Rectal smooth muscle tissue (tissue), 1 donor: ENCODE measurements at regions not wholly inside any gene's neighbourhood (a gene's known extent, or its start where the extent isn't known, plus 50 kb on each side); places are given as distances from the start of the nearest gene placed in this dataset.

ENCODE experiments used
- H3K27ac ChIP-seq: one replicate; pipeline ENCODE4 v1.7.0; 2013; ENCODE audit warnings: low read depth, low read length, inconsistent platforms
- H3K27me3 ChIP-seq: one replicate; pipeline ENCODE4 v1.7.0; 2013; ENCODE audit warnings: low read length; ENCODE audit not compliant: control insufficient read depth, insufficient read depth
- H3K36me3 ChIP-seq: one replicate; pipeline ENCODE4 v1.7.0; 2013; ENCODE audit warnings: low read length; ENCODE audit not compliant: control insufficient read depth, insufficient read depth
- H3K4me1 ChIP-seq: one replicate; pipeline ENCODE4 v1.7.0; 2013; ENCODE audit warnings: low read length; ENCODE audit not compliant: control insufficient read depth, insufficient read depth
- H3K4me3 ChIP-seq: one replicate; pipeline ENCODE4 v1.7.0; 2013; ENCODE audit warnings: low read length
- H3K9ac ChIP-seq: one replicate; pipeline ENCODE4 v1.7.0; 2013; ENCODE audit warnings: low read length

GRCh38 chr2:7667260-7667757 lies 750.1 kb downstream of the RNF144A start:
- H3K36me3 ChIP-seq: no peaks in the 10 kb centered on the region
- H3K4me1 ChIP-seq: no peaks in the 10 kb centered on the region
- no peaks in the 10 kb centered on the region for H3K27me3 ChIP-seq
- H3K4me3 ChIP-seq: no peak overlapping the region
- H3K27ac ChIP-seq: no peak overlapping the region
- H3K9ac ChIP-seq: no peak overlapping the region

GRCh38 chr2:7670905-7671641 lies 753.9 kb downstream of the RNF144A start:
- Histone ChIP-seq H3K4me1 (no peaks in the 10 kb centered on the region), H3K9ac (no peak overlapping the region), H3K36me3 (no peaks in the 10 kb centered on the region), H3K27me3 (no peaks in the 10 kb centered on the region), H3K4me3 (no peak overlapping the region), H3K27ac (no peak overlapping the region)

GRCh38 chr2:7672027-7672684 lies 754.9 kb downstream of the RNF144A start:
- Histone ChIP-seq H3K36me3 (no peaks in the 10 kb centered on the region), H3K4me1 (no peaks in the 10 kb centered on the region), H3K27ac (no peak overlapping the region), H3K27me3 (no peaks in the 10 kb centered on the region), H3K9ac (no peak overlapping the region), H3K4me3 (no peak overlapping the region)

GRCh38 chr2:7672685-7673071 lies 755.5 kb downstream of the RNF144A start:
- Histone ChIP-seq H3K9ac (no peak overlapping the region), H3K27me3 (no peaks in the 10 kb centered on the region), H3K27ac (no peak overlapping the region), H3K36me3 (no peaks in the 10 kb centered on the region), H3K4me1 (no peaks in the 10 kb centered on the region), H3K4me3 (no peak overlapping the region)

- Histone ChIP-seq H3K4me3 (no peak overlapping the region), H3K4me1 (no peaks in the 10 kb centered on the region), H3K9ac (no peak overlapping the region), H3K27me3 (no peaks in the 10 kb centered on the region), H3K36me3 (no peaks in the 10 kb centered on the region), H3K27ac (no peak overlapping the region)
These were observed 755.9 kb downstream of the RNF144A start for GRCh38 chr2:7673101-7673500.

GRCh38 chr2:7673853-7674252 lies 756.6 kb downstream of the RNF144A start:
- H3K4me3 ChIP-seq: no peak overlapping the region
- no peaks in the 10 kb centered on the region for H3K36me3 ChIP-seq
- H3K4me1 ChIP-seq: no peaks in the 10 kb centered on the region
- H3K9ac ChIP-seq: no peak overlapping the region
- no peak overlapping the region for H3K27ac ChIP-seq
- no peaks in the 10 kb centered on the region for H3K27me3 ChIP-seq

GRCh38 chr2:7674606-7675005 lies 757.4 kb downstream of the RNF144A start:
- Histone ChIP-seq H3K36me3 (no peaks in the 10 kb centered on the region), H3K27ac (no peak overlapping the region), H3K9ac (no peak overlapping the region), H3K4me3 (no peak overlapping the region), H3K27me3 (no peaks in the 10 kb centered on the region), H3K4me1 (no peaks in the 10 kb centered on the region)

GRCh38 chr2:7676714-7677113 lies 759.5 kb downstream of the RNF144A start:
- Histone ChIP-seq H3K27me3 (no peaks in the 10 kb centered on the region), H3K4me3 (no peak overlapping the region), H3K4me1 (no peaks in the 10 kb centered on the region), H3K9ac (no peak overlapping the region), H3K36me3 (no peaks in the 10 kb centered on the region), H3K27ac (no peak overlapping the region)

GRCh38 chr2:7681881-7682461 lies 764.8 kb downstream of the RNF144A start:
- no peak overlapping the region for H3K27ac ChIP-seq
- H3K9ac ChIP-seq: no peak overlapping the region
- H3K27me3 ChIP-seq: no peaks in the 10 kb centered on the region
- H3K4me1 ChIP-seq: no peaks in the 10 kb centered on the region
- no peak overlapping the region for H3K4me3 ChIP-seq
- no peaks in the 10 kb centered on the region for H3K36me3 ChIP-seq

- H3K27me3 ChIP-seq: no peaks in the 10 kb centered on the region
- H3K36me3 ChIP-seq: no peaks in the 10 kb centered on the region
- no peak overlapping the region for H3K4me3 ChIP-seq
- H3K4me1 ChIP-seq: no peaks in the 10 kb centered on the region
- H3K9ac ChIP-seq: no peak overlapping the region
- no peak overlapping the region for H3K27ac ChIP-seq
These were observed 766.0 kb downstream of the RNF144A start for GRCh38 chr2:7683196-7683595.

- H3K27me3 ChIP-seq: no peaks in the 10 kb centered on the region
- H3K4me3 ChIP-seq: no peak overlapping the region
- H3K27ac ChIP-seq: no peak overlapping the region
- no peak overlapping the region for H3K9ac ChIP-seq
- H3K4me1 ChIP-seq: no peaks in the 10 kb centered on the region
- H3K36me3 ChIP-seq: no peaks in the 10 kb centered on the region
These were observed 766.5 kb downstream of the RNF144A start for GRCh38 chr2:7683708-7684107.

- no peak overlapping the region for H3K4me3 ChIP-seq
- H3K9ac ChIP-seq: no peak overlapping the region
- no peaks in the 10 kb centered on the region for H3K4me1 ChIP-seq
- no peaks in the 10 kb centered on the region for H3K36me3 ChIP-seq
- no peak overlapping the region for H3K27ac ChIP-seq
- no peaks in the 10 kb centered on the region for H3K27me3 ChIP-seq
These were observed 768.3 kb downstream of the RNF144A start for GRCh38 chr2:7685342-7686015.
